ENCODE measurements at regions not wholly inside any gene's neighbourhood (a gene's known extent, or its start where the extent isn't known, plus 50 kb on each side); places are given as distances from the start of the nearest gene placed in this dataset.

DNA sequence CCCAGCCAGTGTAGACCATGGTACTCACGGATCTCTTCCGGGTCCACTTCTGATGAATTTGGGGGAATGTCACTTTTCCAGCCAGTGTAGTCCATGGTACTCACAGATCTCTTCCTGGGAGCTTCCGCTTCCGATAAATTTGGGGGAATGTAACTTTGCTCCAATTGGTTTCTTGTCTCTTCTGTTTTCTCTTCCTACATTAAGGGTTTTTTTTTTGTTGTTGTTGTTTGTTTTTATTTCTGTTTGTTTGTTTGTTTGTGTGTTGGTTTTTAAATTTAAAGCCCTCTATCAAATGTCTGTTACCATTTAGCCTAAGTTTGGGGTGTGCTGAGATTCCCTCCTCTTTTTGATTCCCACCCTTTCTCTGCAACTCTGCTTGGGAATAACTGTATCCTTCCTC is 475.8 kb upstream of the FZD8 start:
- TF ChIP-seq, protein P1, sequence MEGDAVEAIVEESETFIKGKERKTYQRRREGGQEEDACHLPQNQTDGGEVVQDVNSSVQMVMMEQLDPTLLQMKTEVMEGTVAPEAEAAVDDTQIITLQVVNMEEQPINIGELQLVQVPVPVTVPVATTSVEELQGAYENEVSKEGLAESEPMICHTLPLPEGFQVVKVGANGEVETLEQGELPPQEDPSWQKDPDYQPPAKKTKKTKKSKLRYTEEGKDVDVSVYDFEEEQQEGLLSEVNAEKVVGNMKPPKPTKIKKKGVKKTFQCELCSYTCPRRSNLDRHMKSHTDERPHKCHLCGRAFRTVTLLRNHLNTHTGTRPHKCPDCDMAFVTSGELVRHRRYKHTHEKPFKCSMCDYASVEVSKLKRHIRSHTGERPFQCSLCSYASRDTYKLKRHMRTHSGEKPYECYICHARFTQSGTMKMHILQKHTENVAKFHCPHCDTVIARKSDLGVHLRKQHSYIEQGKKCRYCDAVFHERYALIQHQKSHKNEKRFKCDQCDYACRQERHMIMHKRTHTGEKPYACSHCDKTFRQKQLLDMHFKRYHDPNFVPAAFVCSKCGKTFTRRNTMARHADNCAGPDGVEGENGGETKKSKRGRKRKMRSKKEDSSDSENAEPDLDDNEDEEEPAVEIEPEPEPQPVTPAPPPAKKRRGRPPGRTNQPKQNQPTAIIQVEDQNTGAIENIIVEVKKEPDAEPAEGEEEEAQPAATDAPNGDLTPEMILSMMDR (conservative IDR thresholded peaks at IDR 0.05; ENCODE audit: low read depth, low read length) = no peak
- TF ChIP-seq EZH2 (IDR thresholded peaks at IDR 0.05; ENCODE audit: borderline replicate concordance, low read depth, low read length, poor library complexity, severe bottlenecking) = no peak

Measured in A673 (cell line).